ENCODE measurements at regions not wholly inside any gene's neighbourhood (a gene's known extent, or its start where the extent isn't known, plus 50 kb on each side); places are given as distances from the start of the nearest gene placed in this dataset.

DNA sequence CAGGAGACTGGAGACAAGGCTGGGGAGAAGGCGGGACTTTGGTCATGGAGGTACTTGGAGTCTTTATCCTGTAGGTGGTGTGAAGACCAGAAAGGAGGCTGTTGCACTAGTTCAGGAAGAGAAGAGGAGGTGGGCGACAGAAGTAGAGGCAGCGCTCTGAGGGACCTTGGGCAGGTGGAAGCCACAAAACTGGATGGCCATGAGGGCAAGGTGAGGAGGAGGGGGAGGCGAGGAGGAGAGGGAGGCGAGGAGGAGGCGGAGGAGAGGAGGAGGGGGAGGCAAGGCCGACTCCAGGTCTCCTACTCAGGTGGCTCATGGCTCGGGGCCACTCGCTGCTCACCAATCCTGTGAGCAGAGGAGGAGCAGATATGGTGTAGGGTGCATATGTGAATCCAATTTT, 125.6 kb downstream of the RPLP1 start:
- TF ChIP-seq, protein P1, sequence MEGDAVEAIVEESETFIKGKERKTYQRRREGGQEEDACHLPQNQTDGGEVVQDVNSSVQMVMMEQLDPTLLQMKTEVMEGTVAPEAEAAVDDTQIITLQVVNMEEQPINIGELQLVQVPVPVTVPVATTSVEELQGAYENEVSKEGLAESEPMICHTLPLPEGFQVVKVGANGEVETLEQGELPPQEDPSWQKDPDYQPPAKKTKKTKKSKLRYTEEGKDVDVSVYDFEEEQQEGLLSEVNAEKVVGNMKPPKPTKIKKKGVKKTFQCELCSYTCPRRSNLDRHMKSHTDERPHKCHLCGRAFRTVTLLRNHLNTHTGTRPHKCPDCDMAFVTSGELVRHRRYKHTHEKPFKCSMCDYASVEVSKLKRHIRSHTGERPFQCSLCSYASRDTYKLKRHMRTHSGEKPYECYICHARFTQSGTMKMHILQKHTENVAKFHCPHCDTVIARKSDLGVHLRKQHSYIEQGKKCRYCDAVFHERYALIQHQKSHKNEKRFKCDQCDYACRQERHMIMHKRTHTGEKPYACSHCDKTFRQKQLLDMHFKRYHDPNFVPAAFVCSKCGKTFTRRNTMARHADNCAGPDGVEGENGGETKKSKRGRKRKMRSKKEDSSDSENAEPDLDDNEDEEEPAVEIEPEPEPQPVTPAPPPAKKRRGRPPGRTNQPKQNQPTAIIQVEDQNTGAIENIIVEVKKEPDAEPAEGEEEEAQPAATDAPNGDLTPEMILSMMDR (IDR thresholded peaks at IDR 0.05; ENCODE audit: unreplicated experiment): no peak
- H3K27me3 Mint-ChIP-seq (ENCODE audit: unreplicated experiment): peaks cover 65% of the 10 kb centered on the region
- H3K4me3 Mint-ChIP-seq (ENCODE audit: low read depth, unreplicated experiment): peak overlapping the region; percentile 3
- H3K36me3 Mint-ChIP-seq (ENCODE audit: insufficient read depth, unreplicated experiment): no peaks in the 10 kb centered on the region
- H3K4me1 Mint-ChIP-seq (ENCODE audit: low read depth, unreplicated experiment): peaks cover 31% of the 10 kb centered on the region
- no peak overlapping the region for H3K27ac Mint-ChIP-seq (ENCODE audit: unreplicated experiment)
- H3K9me3 Mint-ChIP-seq (ENCODE audit: low read depth, unreplicated experiment): no peaks in the 10 kb centered on the region
- intact Hi-C loops (cut with micrococcal nuclease; ENCODE audit: unreplicated experiment): loop anchor here (5.0 to 10.0 kb wide), 6 partner anchors 56 to 907 kb away; partner anchors contain the start of gene TLE3
- CTCF ChIA-PET: interaction anchor here (1.0 to 1.2 kb wide), 2 partner anchors 14 to 16 kb away, joined by 6 to 10 read pairs; no protein-coding TSS in a partner anchor
- no TSS peak for BruUV-seq (replicated peaks)
- DNase-seq: no peak

DNA sequence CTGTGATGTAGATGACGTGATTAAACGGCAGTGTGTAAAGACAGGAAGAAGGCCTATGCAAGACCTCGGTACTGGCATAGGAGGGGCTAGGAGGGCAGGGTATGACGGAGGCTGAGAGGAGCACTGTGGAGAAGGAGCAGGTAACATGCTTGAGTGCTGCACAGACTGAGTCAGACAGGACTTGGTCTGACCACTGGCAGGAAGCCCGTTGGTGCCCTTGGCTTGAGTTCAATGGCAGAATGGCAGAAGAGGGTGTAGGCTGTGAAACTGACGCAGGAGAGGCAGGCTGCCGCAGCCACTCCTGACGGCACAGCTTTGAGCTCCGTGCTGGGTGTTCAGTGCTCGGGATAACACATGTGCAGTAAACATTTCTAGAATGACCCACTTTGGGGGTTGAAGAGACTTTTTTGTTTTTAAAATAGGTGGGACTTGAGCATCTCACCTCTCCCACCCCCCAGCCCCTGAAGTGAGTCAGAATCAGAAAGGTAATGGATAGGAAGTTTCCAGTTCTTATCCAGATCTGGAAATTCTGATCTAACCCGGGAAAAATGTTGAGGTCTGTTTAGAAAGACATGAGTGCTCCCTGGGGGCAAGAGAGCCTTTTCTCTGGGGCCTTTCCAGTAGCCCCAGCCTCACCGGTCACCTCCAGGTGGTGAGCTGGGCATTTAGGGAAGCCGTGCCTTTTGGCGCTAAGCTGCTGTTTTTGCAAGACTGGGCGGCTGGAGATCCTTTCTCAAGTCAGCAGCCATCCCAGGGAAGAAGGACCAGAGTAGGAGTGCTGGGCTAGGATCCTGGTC, 126.4 kb downstream of the RPLP1 start:
- no peaks in the 10 kb centered on the region for H3K9me3 Mint-ChIP-seq (ENCODE audit: low read depth, unreplicated experiment)
- TF ChIP-seq, protein P1 (IDR thresholded peaks at IDR 0.05; ENCODE audit: unreplicated experiment): no peak
- no peak overlapping the region for H3K27ac Mint-ChIP-seq (ENCODE audit: unreplicated experiment)
- DNase-seq: peak; percentile 85
- H3K4me3 Mint-ChIP-seq (ENCODE audit: low read depth, unreplicated experiment): peak overlapping the region; percentile 3
- BruUV-seq (replicated peaks): no TSS peak
- H3K27me3 Mint-ChIP-seq (ENCODE audit: unreplicated experiment): peaks cover 65% of the 10 kb centered on the region
- peaks cover 31% of the 10 kb centered on the region for H3K4me1 Mint-ChIP-seq (ENCODE audit: low read depth, unreplicated experiment)
- H3K36me3 Mint-ChIP-seq (ENCODE audit: insufficient read depth, unreplicated experiment): no peaks in the 10 kb centered on the region
- CTCF ChIA-PET: interaction anchor here (0.6 to 1.2 kb wide), 8 partner anchors 12 to 594 kb away, joined by 3 to 10 read pairs (median 6); no protein-coding TSS in a partner anchor
- intact Hi-C loops (cut with micrococcal nuclease; ENCODE audit: unreplicated experiment): loop anchor here (5.0 to 10.0 kb wide), 6 partner anchors 57 to 906 kb away; partner anchors contain the start of gene TLE3

DNA sequence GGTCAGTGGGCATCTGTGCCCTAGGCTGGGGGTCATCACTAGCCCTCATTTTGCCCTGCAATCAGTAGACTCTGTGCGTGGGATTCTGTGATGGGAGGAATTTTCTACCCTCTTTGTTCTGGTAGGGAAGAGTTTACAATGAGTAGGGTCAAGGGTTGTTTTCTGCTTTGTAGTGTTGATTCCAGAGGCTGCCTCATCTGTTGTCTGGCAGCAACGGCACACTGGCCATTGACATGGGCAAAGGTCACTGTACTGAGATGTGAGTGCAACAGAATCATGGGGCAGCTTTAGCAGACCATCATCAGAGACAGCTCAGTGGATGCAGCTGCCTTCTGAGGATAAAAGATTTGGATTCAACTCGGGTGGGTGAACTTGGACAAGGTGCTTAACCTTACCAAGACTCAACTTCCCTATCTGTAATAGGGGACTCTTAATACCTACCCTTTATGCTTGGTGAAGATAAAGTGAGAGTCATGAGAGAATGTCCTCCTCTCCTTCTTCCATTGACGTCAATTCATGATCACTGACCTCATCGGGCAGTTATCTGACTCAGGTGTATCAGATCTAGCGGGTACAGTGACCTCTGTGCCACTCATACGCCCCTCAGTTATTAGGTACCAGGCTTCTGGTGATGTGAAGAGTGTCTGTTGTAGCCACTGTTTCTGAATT, 127.5 kb downstream of the RPLP1 start:
- no peak for DNase-seq
- H3K36me3 Mint-ChIP-seq (ENCODE audit: insufficient read depth, unreplicated experiment): no peaks in the 10 kb centered on the region
- H3K27me3 Mint-ChIP-seq (ENCODE audit: unreplicated experiment): peaks cover 75% of the 10 kb centered on the region
- no peaks in the 10 kb centered on the region for H3K9me3 Mint-ChIP-seq (ENCODE audit: low read depth, unreplicated experiment)
- intact Hi-C loops (cut with micrococcal nuclease; ENCODE audit: unreplicated experiment): loop anchor here (5.0 to 10.0 kb wide), 6 partner anchors 58 to 905 kb away; partner anchors contain the start of gene TLE3
- TF ChIP-seq, protein P1 (IDR thresholded peaks at IDR 0.05; ENCODE audit: unreplicated experiment): no peak
- H3K4me3 Mint-ChIP-seq (ENCODE audit: low read depth, unreplicated experiment): no peak overlapping the region
- H3K27ac Mint-ChIP-seq (ENCODE audit: unreplicated experiment): no peak overlapping the region
- H3K4me1 Mint-ChIP-seq (ENCODE audit: low read depth, unreplicated experiment): peaks cover 31% of the 10 kb centered on the region
- CTCF ChIA-PET: interaction anchor here (0.7 to 1.1 kb wide), 2 partner anchors 11 to 12 kb away, joined by 3 read pairs; no protein-coding TSS in a partner anchor
- BruUV-seq (replicated peaks): no TSS peak

DNA sequence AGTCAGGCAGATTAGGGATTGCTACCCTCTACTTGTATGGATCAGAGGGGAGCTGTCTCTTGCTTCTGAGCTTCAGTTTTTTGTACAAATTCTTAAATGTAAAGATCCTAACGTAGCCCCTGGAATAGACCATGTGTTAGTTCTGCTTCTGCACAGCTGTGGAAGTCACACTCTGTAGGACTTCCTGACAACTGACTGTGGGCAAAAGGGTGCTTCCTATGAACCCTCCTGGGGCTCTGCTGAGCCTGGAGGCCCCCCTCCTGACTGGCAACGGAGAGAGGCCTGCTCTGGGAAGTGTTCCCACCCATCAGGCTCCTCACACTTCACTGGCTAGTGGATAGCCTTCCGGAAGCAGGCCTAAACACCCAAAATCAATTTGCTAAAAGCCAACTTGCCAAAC, 131.0 kb downstream of the RPLP1 start:
- Mint-ChIP-seq H3K36me3 (ENCODE audit: insufficient read depth, unreplicated experiment) (no peaks in the 10 kb centered on the region), H3K9me3 (ENCODE audit: low read depth, unreplicated experiment) (no peaks in the 10 kb centered on the region), H3K27me3 (ENCODE audit: unreplicated experiment) (peaks cover 94% of the 10 kb centered on the region), H3K4me1 (ENCODE audit: low read depth, unreplicated experiment) (peaks cover 17% of the 10 kb centered on the region), H3K4me3 (ENCODE audit: low read depth, unreplicated experiment) (no peak overlapping the region), H3K27ac (ENCODE audit: unreplicated experiment) (no peak overlapping the region)
- TF ChIP-seq, protein P1 (IDR thresholded peaks at IDR 0.05; ENCODE audit: unreplicated experiment): no peak
- no peak for DNase-seq
- intact Hi-C loops (cut with micrococcal nuclease; ENCODE audit: unreplicated experiment): no loop called here
- CTCF ChIA-PET: interaction anchor here (0.7 to 1.2 kb wide), 2 partner anchors 8 to 1002 kb away, joined by 4 read pairs; no protein-coding TSS in a partner anchor
- BruUV-seq (replicated peaks): no TSS peak

Data from Calu3 (cell line).